ENCODE measurements at regions not wholly inside any gene's neighbourhood (a gene's known extent, or its start where the extent isn't known, plus 50 kb on each side); places are given as distances from the start of the nearest gene placed in this dataset.

DNA sequence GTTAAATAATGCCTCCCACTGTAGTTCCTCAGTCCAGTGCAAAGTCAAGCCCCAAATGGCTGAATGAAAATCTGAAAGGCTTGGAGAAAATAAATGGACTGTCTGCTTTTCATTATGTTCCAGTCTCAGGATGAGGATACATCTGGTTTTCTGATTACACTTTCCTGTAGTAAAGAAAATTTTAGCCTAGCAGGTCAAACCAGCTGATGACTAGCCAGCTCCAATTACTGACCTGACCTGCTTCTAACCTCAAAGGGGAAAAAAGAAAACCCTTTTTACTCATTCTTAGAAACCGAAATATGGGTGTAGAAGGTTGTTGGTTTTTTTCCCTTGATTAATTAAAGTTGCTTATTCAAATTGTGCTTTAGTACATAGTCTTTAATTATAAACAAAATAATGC is 418.4 kb downstream of the EFNB2 start:
- Histone ChIP-seq H3K4me1 (ENCODE audit: insufficient read depth) (peaks cover 39% of the 10 kb centered on the region), H3F3A (ENCODE audit: insufficient read depth) (peaks cover 31% of the 10 kb centered on the region), H3K4me3 (no peak overlapping the region), H2AFZ (no peak overlapping the region), H3K9me2 (ENCODE audit: insufficient read depth) (no peaks in the 10 kb centered on the region), H3K36me3 (ENCODE audit: low read depth) (no peaks in the 10 kb centered on the region), H3K27me3 (replicated peaks; ENCODE audit: insufficient read depth) (no peaks in the 10 kb centered on the region), H3K4me2 (ENCODE audit: unreplicated experiment) (no peak overlapping the region), H3K9ac (no peak overlapping the region), H3K79me2 (ENCODE audit: insufficient read depth) (no peaks in the 10 kb centered on the region), H3K27ac (no peak overlapping the region), H3K9me3 (ENCODE audit: low read depth) (no peaks in the 10 kb centered on the region), H4K20me1 (ENCODE audit: insufficient read depth) (no peaks in the 10 kb centered on the region)
- in situ Hi-C loops (cut with MboI): no loop called here
- no peak for TF ChIP-seq EZH2phosphoT487 (IDR thresholded peaks at IDR 0.05; ENCODE audit: insufficient read depth, low read depth)
- no peak for TF ChIP-seq EZH2 (IDR thresholded peaks at IDR 0.05; ENCODE audit: insufficient read depth, poor library complexity, severe bottlenecking)
- DNase-seq: peak; percentile 22
- WGBS, 2 experiments (ENCODE audit: low coverage in 1 of 2, low lambda C conversion rate in 2 of 2, missing lambda C conversion rate in 2 of 2): 34 to 60% methylated on average over 1 of the region's 1 CpG

DNA sequence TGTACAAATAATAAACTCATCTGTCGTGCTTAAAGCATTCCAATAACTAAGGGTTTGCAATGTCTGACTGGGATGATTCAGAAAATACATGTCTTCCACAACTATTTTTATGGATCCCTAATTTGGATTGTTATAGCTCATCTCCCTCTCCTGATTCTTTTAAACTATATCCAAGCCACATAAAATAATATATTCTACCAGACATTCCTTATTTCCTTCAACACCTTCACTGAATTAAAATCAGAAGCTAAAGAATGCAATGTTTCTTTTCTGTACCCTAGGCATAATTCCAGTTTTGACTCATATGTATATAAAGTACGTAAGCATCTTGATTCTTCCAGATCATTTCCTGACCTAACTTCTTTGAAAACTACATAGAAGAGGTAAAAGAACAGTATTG is 420.4 kb downstream of the EFNB2 start:
- no peak overlapping the region for H3K27ac ChIP-seq

GRCh38 chr13:106113796-106114195 is 421.7 kb downstream of the EFNB2 start:
- peaks cover 50% of the 10 kb centered on the region for H3K4me1 ChIP-seq (ENCODE audit: insufficient read depth)
- no peak overlapping the region for H3K9ac ChIP-seq
- no peaks in the 10 kb centered on the region for H3K36me3 ChIP-seq (ENCODE audit: low read depth)
- no peak overlapping the region for H3K4me3 ChIP-seq
- no peak for TF ChIP-seq EZH2 (IDR thresholded peaks at IDR 0.05; ENCODE audit: insufficient read depth, poor library complexity, severe bottlenecking)
- no peak for TF ChIP-seq EZH2phosphoT487 (IDR thresholded peaks at IDR 0.05; ENCODE audit: insufficient read depth, low read depth)
- H2AFZ ChIP-seq: no peak overlapping the region
- H3K27me3 ChIP-seq (replicated peaks; ENCODE audit: insufficient read depth): no peaks in the 10 kb centered on the region
- WGBS, 2 experiments (ENCODE audit: low coverage in 1 of 2, low lambda C conversion rate in 2 of 2, missing lambda C conversion rate in 2 of 2): 82 to 100% methylated on average over 1 of the region's 1 CpG
- H3K4me2 ChIP-seq (ENCODE audit: unreplicated experiment): no peak overlapping the region
- peaks cover 46% of the 10 kb centered on the region for H3F3A ChIP-seq (ENCODE audit: insufficient read depth)
- no peaks in the 10 kb centered on the region for H3K9me3 ChIP-seq (ENCODE audit: low read depth)
- H3K27ac ChIP-seq: no peak overlapping the region
- H3K9me2 ChIP-seq (ENCODE audit: insufficient read depth): no peaks in the 10 kb centered on the region
- DNase-seq: peak; percentile 23
- in situ Hi-C loops (cut with MboI): no loop called here
- no peaks in the 10 kb centered on the region for H3K79me2 ChIP-seq (ENCODE audit: insufficient read depth)
- no peaks in the 10 kb centered on the region for H4K20me1 ChIP-seq (ENCODE audit: insufficient read depth)

More for the DNA sequence above, 420.4 kb downstream of the EFNB2 start:
- no peaks in the 10 kb centered on the region for H4K20me1 ChIP-seq (ENCODE audit: insufficient read depth)
- H3K4me1 ChIP-seq (ENCODE audit: insufficient read depth): peaks cover 44% of the 10 kb centered on the region
- TF ChIP-seq EZH2phosphoT487 (IDR thresholded peaks at IDR 0.05; ENCODE audit: insufficient read depth, low read depth): no peak
- TF ChIP-seq EZH2 (IDR thresholded peaks at IDR 0.05; ENCODE audit: insufficient read depth, poor library complexity, severe bottlenecking): no peak
- H2AFZ ChIP-seq: no peak overlapping the region
- no peak overlapping the region for H3K9ac ChIP-seq
- no peaks in the 10 kb centered on the region for H3K36me3 ChIP-seq (ENCODE audit: low read depth)
- DNase-seq: peak; percentile 39
- no peaks in the 10 kb centered on the region for H3K9me3 ChIP-seq (ENCODE audit: low read depth)
- H3K27me3 ChIP-seq (replicated peaks; ENCODE audit: insufficient read depth): no peaks in the 10 kb centered on the region
- H3K4me3 ChIP-seq: no peak overlapping the region
- no peaks in the 10 kb centered on the region for H3K9me2 ChIP-seq (ENCODE audit: insufficient read depth)
- peaks cover 33% of the 10 kb centered on the region for H3F3A ChIP-seq (ENCODE audit: insufficient read depth)
- 11 to 22% methylated on average over 2 of the region's 2 CpGs for WGBS, 2 experiments (ENCODE audit: low coverage in 1 of 2, low lambda C conversion rate in 2 of 2, missing lambda C conversion rate in 2 of 2)
- peak overlapping the region; percentile 7 for H3K4me2 ChIP-seq (ENCODE audit: unreplicated experiment)
- H3K79me2 ChIP-seq (ENCODE audit: insufficient read depth): no peaks in the 10 kb centered on the region
- in situ Hi-C loops (cut with MboI): no loop called here

DNA sequence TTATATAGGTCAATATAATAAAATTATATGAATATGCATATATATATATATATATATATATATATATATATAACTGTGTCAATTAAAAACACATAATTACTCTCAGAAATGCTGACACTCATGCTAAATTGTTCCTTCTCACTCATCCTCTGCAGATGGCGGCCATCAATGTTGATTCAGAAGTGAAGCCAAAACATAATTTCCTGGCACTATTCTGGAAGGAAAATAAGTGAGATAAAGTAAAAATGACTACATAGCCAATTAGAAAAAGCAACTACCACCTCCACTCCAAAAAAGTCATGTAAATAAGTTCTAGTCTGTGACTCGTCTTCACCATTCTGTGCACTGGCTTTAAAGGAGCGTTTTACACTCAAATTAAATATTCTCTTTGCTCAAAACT is 423.3 kb downstream of the EFNB2 start:
- WGBS, 2 experiments (ENCODE audit: low coverage in 1 of 2, low lambda C conversion rate in 2 of 2, missing lambda C conversion rate in 2 of 2): 89 to 95% methylated on average over 3 of the region's 3 CpGs
- H3K9ac ChIP-seq: no peak overlapping the region
- peaks cover 34% of the 10 kb centered on the region for H3F3A ChIP-seq (ENCODE audit: insufficient read depth)
- peaks cover 36% of the 10 kb centered on the region for H3K4me1 ChIP-seq (ENCODE audit: insufficient read depth)
- TF ChIP-seq EZH2phosphoT487 (IDR thresholded peaks at IDR 0.05; ENCODE audit: insufficient read depth, low read depth): no peak
- TF ChIP-seq EZH2 (IDR thresholded peaks at IDR 0.05; ENCODE audit: insufficient read depth, poor library complexity, severe bottlenecking): no peak
- no peak for DNase-seq
- H2AFZ ChIP-seq: no peak overlapping the region
- no peaks in the 10 kb centered on the region for H3K9me2 ChIP-seq (ENCODE audit: insufficient read depth)
- no peak overlapping the region for H3K4me3 ChIP-seq
- no peak overlapping the region for H3K4me2 ChIP-seq (ENCODE audit: unreplicated experiment)
- H4K20me1 ChIP-seq (ENCODE audit: insufficient read depth): no peaks in the 10 kb centered on the region
- no peak overlapping the region for H3K27ac ChIP-seq
- no peaks in the 10 kb centered on the region for H3K27me3 ChIP-seq (replicated peaks; ENCODE audit: insufficient read depth)
- no peaks in the 10 kb centered on the region for H3K79me2 ChIP-seq (ENCODE audit: insufficient read depth)
- in situ Hi-C loops (cut with MboI): no loop called here
- no peaks in the 10 kb centered on the region for H3K36me3 ChIP-seq (ENCODE audit: low read depth)
- no peaks in the 10 kb centered on the region for H3K9me3 ChIP-seq (ENCODE audit: low read depth)
